Motor neuron (in vitro differentiated cells): ENCODE measurements at regions not wholly inside any gene's neighbourhood (a gene's known extent, or its start where the extent isn't known, plus 50 kb on each side); places are given as distances from the start of the nearest gene placed in this dataset.
"Not testable (repeated sequence)": the region's sequence is repeated elsewhere in the genome, so short reads cannot be mapped to it uniquely, and the experiment has no call there.

Experiments
- ATAC-seq, 8 experiments: fragments of 200-7000 bp; cut with Tn5 transposase; replicated peaks in 6 of 8; 2 replicates each; pipeline ENCODE4 v1.8.0; 2021; ENCODE audit warnings: mild to moderate bottlenecking in 8 of 8, moderate library complexity in 8 of 8
- H3K27ac ChIP-seq, 2 donors: fragments of 250-450 bp; sonication (Bioruptor Pico); 2 replicates each; pipeline ENCODE4 v1.9.0; 2021; ENCODE audit warnings: antibody characterized with exemption in 2 of 2, mild to moderate bottlenecking in 2 of 2, moderate library complexity in 1 of 2
- H3K4me1 ChIP-seq, 2 donors: fragments of 250-450 bp; sonication (Bioruptor Pico); replicated peaks in 1 of 2; 2 replicates each; pipeline ENCODE4 v1.6.1; 2021; ENCODE audit warnings: antibody characterized with exemption in 2 of 2, mild to moderate bottlenecking in 2 of 2, moderate library complexity in 1 of 2
- H3K4me3 ChIP-seq, 5 donors: fragments of 250-450 bp; sonication (Bioruptor Pico); 2 replicates each; pipeline ENCODE4 v1.9.0; 2021; ENCODE audit warnings: antibody characterized with exemption in 5 of 5, mild to moderate bottlenecking in 5 of 5, moderate library complexity in 4 of 5
- WGBS, 10 experiments: fragments of 450-650 bp; shearing (Covaris generic); methylation state at CpG; one replicate each; pipeline ENCODE4 v1.0.0; 2022; 5-methylcytosine and 5-hydroxymethylcytosine counted together
- in situ Hi-C, 9 experiments: fragments of 400-800 bp; cut with MboI; loops; one replicate each; pipeline ENCODE4 v1.15.0; 2021; ENCODE audit warnings: low sequenced_read_pairs in 9 of 9, low pct_unique_long_range_greater_than_20kb in 2 of 9; ENCODE audit not compliant: unreplicated experiment in 9 of 9

- Histone ChIP-seq H3K4me3 (no peak overlapping the region), H3K27ac (no peak overlapping the region), H3K4me1 (peaks cover 0 to 7% of the 10 kb centered on the region in 2 donors)
- peak in 2 of 8 experiments; percentile 47 to 48 for ATAC-seq
- in situ Hi-C loops = no loop called here
- WGBS, 10 experiments = 0 to 80% (median 45%) methylated on average over 1 to 3 of the region's 3 CpGs; no CpG with 5 or more reads in 3 of the 10 experiments
Measured at GRCh38 chr2:41024816-41025215, 572.9 kb upstream of the SLC8A1 start.

- no peak overlapping the region for H3K27ac ChIP-seq
- 0 to 100% (median 43%) methylated on average over 1 of the region's 1 CpG; no CpG with 5 or more reads in 3 of the 10 experiments for WGBS, 10 experiments
- H3K4me1 ChIP-seq = peaks cover 0 to 3% of the 10 kb centered on the region in 2 donors
- H3K4me3 ChIP-seq = no peak overlapping the region
- ATAC-seq = no peak
- in situ Hi-C loops = no loop called here
Measured at GRCh38 chr2:41026613-41027012, 574.7 kb upstream of the SLC8A1 start.

GRCh38 chr2:41027095-41027494, 575.2 kb upstream of the SLC8A1 start:
- Histone ChIP-seq H3K4me1 (peaks cover 0 to 3% of the 10 kb centered on the region in 2 donors), H3K27ac (no peak overlapping the region), H3K4me3 (no peak overlapping the region)
- WGBS, 10 experiments = 10 to 100% (median 67%) methylated on average over 2 to 3 of the region's 3 CpGs; no CpG with 5 or more reads in 2 of the 10 experiments
- in situ Hi-C loops = no loop called here
- ATAC-seq = no peak

GRCh38 chr2:41031282-41031681, 579.4 kb upstream of the SLC8A1 start:
- ATAC-seq = no peak
- in situ Hi-C loops = no loop called here
- Histone ChIP-seq H3K4me1 (no peaks in the 10 kb centered on the region), H3K27ac (no peak overlapping the region), H3K4me3 (no peak overlapping the region)

- 13 to 92% (median 76%) methylated on average over 2 to 4 of the region's 4 CpGs; no CpG with 5 or more reads in 1 of the 10 experiments for WGBS, 10 experiments
Measured at GRCh38 chr2:41032715-41033114, 580.8 kb upstream of the SLC8A1 start.

GRCh38 chr2:41033127-41033526, 581.2 kb upstream of the SLC8A1 start:
- ATAC-seq = no peak
- Histone ChIP-seq H3K27ac (no peak overlapping the region), H3K4me3 (no peak overlapping the region), H3K4me1 (no peaks in the 10 kb centered on the region)
- in situ Hi-C loops = no loop called here
- WGBS, 10 experiments = 0 to 78% (median 65%) methylated on average over 1 to 6 of the region's 6 CpGs; no CpG with 5 or more reads in 2 of the 10 experiments

More at GRCh38 chr2:41032715-41033114, 580.8 kb upstream of the SLC8A1 start:
- no peak overlapping the region for H3K27ac ChIP-seq
- H3K4me3 ChIP-seq = no peak overlapping the region
- in situ Hi-C loops = no loop called here
- ATAC-seq = no peak
- H3K4me1 ChIP-seq = no peaks in the 10 kb centered on the region

GRCh38 chr2:41038408-41038807, 586.5 kb upstream of the SLC8A1 start:
- Histone ChIP-seq H3K4me3 (no peak overlapping the region), H3K27ac (no peak overlapping the region), H3K4me1 (no peaks in the 10 kb centered on the region)
- ATAC-seq = peak in 1 of 8 experiments; percentile 27
- in situ Hi-C loops = no loop called here

GRCh38 chr2:41039750-41040149, 587.9 kb upstream of the SLC8A1 start:
- in situ Hi-C loops, H3K4me1 ChIP-seq, ATAC-seq, H3K4me3 ChIP-seq, H3K27ac ChIP-seq: not testable (repeated sequence)
- 0 to 100% (median 75%) methylated on average over 1 to 10 of the region's 10 CpGs; no CpG with 5 or more reads in 3 of the 10 experiments for WGBS, 10 experiments

GRCh38 chr2:41040782-41041520, 589.1 kb upstream of the SLC8A1 start:
- Histone ChIP-seq H3K4me1 (no peaks in the 10 kb centered on the region), H3K27ac (no peak overlapping the region), H3K4me3 (no peak overlapping the region)
- in situ Hi-C loops = no loop called here
- no peak for ATAC-seq
- 5 to 86% (median 72%) methylated on average over 3 to 6 of the region's 6 CpGs; no CpG with 5 or more reads in 1 of the 10 experiments for WGBS, 10 experiments

- ATAC-seq = no peak
- H3K4me3 ChIP-seq = no peak overlapping the region
- no peak overlapping the region for H3K27ac ChIP-seq
- in situ Hi-C loops = no loop called here
- H3K4me1 ChIP-seq = no peaks in the 10 kb centered on the region
Measured at GRCh38 chr2:41042343-41042742, 590.5 kb upstream of the SLC8A1 start.

- no peak for ATAC-seq
- no peak overlapping the region for H3K4me3 ChIP-seq
Measured at GRCh38 chr2:41061356-41061755, 609.5 kb upstream of the SLC8A1 start.

GRCh38 chr2:41062336-41062735, 610.4 kb upstream of the SLC8A1 start:
- 0 to 100% (median 75%) methylated on average over 1 of the region's 1 CpG; no CpG with 5 or more reads in 1 of the 10 experiments for WGBS, 10 experiments
- no peak for ATAC-seq
- Histone ChIP-seq H3K27ac (no peak overlapping the region), H3K4me3 (no peak overlapping the region), H3K4me1 (no peaks in the 10 kb centered on the region)
- in situ Hi-C loops = no loop called here

More at GRCh38 chr2:41061356-41061755, 609.5 kb upstream of the SLC8A1 start:
- in situ Hi-C loops = no loop called here
- no peaks in the 10 kb centered on the region for H3K4me1 ChIP-seq
- H3K27ac ChIP-seq = no peak overlapping the region

GRCh38 chr2:41066168-41066567, 614.3 kb upstream of the SLC8A1 start:
- Histone ChIP-seq H3K27ac (no peak overlapping the region), H3K4me1 (no peaks in the 10 kb centered on the region), H3K4me3 (no peak overlapping the region)
- ATAC-seq = no peak
- WGBS, 10 experiments = 0 to 100% (median 59%) methylated on average over 1 to 2 of the region's 2 CpGs; no CpG with 5 or more reads in 1 of the 10 experiments
- in situ Hi-C loops = no loop called here

GRCh38 chr2:41068740-41069139, 616.9 kb upstream of the SLC8A1 start:
- WGBS, 10 experiments = 10 to 100% (median 66%) methylated on average over 1 to 3 of the region's 3 CpGs
- no peaks in the 10 kb centered on the region for H3K4me1 ChIP-seq
- H3K4me3 ChIP-seq = no peak overlapping the region
- in situ Hi-C loops = no loop called here
- H3K27ac ChIP-seq = no peak overlapping the region
- no peak for ATAC-seq
